Retinal pigment epithelial cell (primary cell): ENCODE measurements at regions not wholly inside any gene's neighbourhood (a gene's known extent, or its start where the extent isn't known, plus 50 kb on each side); places are given as distances from the start of the nearest gene placed in this dataset.
A peak's percentile ranks its signal among the peaks of the same experiment; 100 is the strongest.

Experiments
- DNase-seq: peaks from one replicate; pipeline ENCODE4 v3.0.0-alpha.2; 2010; ENCODE audit warnings: low read depth
- H3K4me3 ChIP-seq: 2 replicates; pipeline ENCODE4 v1.5.1; 2011; ENCODE audit warnings: mild to moderate bottlenecking, low read length, control low read depth, moderate library complexity
- TF ChIP-seq, protein P1 (sequence below): conservative IDR thresholded peaks from 2 replicates; pipeline ENCODE4 v1.5.1; 2011; ENCODE audit warnings: low read depth, low read length, control low read depth, inconsistent platforms

DNA sequence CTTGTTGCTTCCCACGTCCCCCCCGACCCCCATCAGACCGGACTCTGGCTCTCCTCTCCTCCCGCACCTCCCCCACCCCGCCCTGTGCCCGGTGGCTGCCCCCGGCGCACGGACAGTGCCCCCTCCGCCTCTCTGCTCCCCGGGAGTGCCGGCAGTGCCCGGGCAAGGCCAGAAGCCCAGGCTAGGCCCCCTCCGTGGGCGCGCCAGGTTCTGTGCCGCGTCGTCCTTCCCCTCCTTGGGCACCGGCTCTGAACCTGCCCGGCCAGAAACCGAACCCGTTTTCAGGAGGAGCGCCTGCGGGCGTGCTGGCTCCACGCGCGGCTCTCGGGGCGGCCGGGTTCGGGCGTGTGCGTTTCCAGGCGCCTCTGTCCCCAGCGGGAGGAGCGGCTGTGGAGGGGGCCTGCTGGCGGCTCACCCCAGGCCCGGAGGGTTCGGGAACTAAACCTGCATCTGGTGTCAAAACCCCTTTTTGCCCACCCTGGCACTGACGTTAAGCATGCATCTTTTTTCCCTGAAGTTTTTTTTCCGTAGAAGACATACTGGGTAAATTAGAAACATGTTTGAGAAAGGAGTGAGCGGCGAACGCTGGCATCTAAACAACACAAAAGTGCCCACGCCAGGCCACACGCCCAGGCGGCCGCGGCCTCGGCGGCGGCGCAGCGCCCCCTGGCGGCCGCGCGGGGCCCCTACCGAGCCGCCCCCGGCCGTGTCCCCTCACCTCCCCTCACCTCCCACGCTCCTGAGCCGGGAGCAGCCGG, 123.9 kb upstream of the SLC1A4 start:
- TF ChIP-seq, protein P1, sequence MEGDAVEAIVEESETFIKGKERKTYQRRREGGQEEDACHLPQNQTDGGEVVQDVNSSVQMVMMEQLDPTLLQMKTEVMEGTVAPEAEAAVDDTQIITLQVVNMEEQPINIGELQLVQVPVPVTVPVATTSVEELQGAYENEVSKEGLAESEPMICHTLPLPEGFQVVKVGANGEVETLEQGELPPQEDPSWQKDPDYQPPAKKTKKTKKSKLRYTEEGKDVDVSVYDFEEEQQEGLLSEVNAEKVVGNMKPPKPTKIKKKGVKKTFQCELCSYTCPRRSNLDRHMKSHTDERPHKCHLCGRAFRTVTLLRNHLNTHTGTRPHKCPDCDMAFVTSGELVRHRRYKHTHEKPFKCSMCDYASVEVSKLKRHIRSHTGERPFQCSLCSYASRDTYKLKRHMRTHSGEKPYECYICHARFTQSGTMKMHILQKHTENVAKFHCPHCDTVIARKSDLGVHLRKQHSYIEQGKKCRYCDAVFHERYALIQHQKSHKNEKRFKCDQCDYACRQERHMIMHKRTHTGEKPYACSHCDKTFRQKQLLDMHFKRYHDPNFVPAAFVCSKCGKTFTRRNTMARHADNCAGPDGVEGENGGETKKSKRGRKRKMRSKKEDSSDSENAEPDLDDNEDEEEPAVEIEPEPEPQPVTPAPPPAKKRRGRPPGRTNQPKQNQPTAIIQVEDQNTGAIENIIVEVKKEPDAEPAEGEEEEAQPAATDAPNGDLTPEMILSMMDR, result peak; percentile 35
- DNase-seq, result no peak
- peak overlapping the region; percentile 61 for H3K4me3 ChIP-seq

DNA sequence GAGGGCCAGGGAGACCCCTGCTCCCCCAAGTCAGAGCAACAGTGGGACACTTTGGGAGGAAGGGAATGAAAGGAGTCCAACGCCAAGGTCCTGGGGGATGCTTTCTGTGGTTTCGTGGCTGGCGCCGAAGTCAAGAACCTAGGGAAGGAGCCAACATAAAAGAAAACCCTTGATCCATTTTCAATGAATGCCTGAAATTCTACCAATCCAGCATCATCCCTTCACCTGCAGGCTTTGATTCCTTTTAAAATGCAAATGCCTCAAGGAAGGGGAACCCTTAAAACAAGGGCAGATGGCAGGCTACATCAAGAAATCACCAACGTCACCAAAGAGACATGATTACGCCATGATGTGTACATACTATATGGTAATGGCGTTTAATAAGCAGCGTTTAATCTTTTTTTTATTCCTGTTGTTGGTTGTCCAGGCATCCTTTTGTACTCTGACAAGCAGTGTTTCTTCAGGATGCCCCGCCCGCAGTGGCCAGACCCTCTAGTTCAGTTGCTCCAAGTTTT, 123.3 kb upstream of the SLC1A4 start:
- DNase-seq, result no peak
- H3K4me3 ChIP-seq, result no peak overlapping the region
- TF ChIP-seq, protein P1, result no peak

DNA sequence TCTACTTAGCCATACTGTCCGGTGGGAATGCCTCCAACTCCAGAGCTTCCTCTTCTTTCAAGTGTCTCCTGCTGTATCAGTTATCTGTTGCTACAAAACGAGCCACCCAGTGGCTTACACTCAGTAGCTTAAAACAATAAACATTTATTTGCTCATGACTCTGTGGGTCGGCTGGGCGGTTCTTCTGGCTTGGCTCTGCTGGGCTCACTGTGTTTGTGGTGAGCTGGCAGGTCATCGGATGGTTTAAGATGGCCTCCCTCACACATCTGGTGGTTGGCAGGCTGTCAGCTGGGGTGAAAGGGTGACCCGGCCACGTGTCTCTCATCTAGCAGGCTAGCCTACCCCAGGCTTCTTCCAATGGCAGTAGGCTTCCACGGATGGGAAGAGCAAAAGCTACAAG, 122.4 kb upstream of the SLC1A4 start:
- DNase-seq, result no peak
- H3K4me3 ChIP-seq, result no peak overlapping the region
- TF ChIP-seq, protein P1, result no peak

DNA sequence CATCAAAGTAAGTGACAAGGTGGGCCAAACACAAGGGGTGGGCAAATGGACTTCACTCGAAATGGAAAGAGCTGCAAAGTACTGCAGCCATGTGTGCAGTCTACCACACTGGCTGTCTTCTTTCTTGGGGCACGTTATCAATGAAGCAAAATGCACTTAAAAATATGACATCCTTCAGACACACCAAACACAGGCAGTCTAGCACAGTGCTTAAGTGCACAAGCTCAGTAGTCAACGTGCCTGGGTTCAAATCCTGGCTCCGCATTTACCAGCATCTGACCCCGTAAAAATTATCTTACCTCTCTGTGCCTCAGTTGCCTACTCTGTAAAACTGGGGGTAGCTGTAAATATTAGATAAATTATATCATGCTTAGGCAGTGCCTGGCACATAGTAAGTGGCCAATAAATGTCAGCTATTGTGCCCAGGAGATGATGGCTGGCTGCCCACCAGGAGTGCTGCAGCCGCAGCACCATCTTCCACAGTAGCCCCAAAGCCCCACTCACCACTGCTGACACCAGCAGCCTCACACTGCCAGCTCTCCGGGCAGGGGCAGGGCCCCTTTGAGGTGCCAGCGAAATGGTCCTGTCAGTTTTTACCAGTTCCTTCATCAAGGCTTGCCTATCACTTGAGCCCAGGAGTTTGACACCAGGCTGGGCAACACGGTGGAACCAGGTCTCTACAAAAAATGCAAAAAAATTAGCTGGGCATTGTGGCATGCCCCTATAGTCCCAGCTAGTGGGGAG, 121.8 kb upstream of the SLC1A4 start:
- TF ChIP-seq, protein P1, result no peak
- no peak for DNase-seq
- no peak overlapping the region for H3K4me3 ChIP-seq

DNA sequence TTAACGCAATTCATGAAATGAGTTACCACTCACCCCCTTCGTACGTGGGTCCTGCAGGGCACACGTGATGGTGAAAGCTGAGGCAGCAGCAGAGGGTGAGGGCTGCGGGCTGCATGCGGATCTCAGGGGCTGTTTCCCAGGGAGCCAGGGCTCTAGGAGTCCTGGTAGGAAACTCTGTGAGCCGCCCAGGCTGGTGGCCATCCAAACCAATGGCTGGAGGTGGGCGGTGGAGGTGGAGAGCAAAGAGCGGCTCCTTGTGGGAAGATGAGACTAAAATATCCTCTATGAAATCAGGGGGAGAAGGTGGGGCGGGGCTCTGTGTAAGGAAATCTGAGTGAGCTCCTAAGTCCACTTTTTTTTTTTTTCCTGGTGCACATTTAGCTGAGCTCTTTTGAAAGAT, 120.1 kb upstream of the SLC1A4 start:
- DNase-seq, result no peak
- H3K4me3 ChIP-seq, result no peak overlapping the region

DNA sequence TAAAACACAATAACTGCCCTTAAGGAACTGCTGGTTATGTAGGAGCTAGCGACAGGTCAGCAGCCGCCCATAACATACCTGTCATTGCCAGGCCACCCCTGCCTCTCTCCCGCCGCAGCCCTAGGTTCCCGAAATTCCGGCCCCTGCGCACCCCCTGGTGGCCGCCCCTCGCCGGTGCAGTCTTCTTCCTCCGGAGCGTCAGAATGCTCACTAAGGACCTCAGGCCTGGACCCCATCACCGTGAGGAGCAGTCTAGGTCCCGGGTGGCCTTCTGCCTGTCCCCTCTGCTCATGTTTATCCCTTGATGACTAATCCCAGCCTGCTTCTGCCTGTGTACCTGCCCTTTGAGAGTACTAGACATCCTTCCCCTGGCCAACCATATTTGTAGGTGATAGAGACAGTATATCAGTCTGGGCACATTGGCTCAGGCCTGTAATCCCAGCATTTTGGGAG, 115.7 kb upstream of the SLC1A4 start:
- no peak overlapping the region for H3K4me3 ChIP-seq
- TF ChIP-seq, protein P1, result peak; percentile 90

More for the DNA sequence above, 120.1 kb upstream of the SLC1A4 start:
- TF ChIP-seq, protein P1, result no peak

More for the DNA sequence above, 115.7 kb upstream of the SLC1A4 start:
- no peak for DNase-seq
